Gastrocnemius medialis (tissue), 4 donors: ENCODE measurements at regions not wholly inside any gene's neighbourhood (a gene's known extent, or its start where the extent isn't known, plus 50 kb on each side); places are given as distances from the start of the nearest gene placed in this dataset.

Experiments used
- POLR2A ChIP-seq, 2 donors: fragments of 450-650 bp; IDR thresholded peaks; one replicate each; pipeline ENCODE4 v1.6.1; 2017; ENCODE audit warnings: antibody characterized with exemption in 2 of 2, mild to moderate bottlenecking in 2 of 2, moderate library complexity in 2 of 2
- TF ChIP-seq, protein P1 (sequence below), 5 experiments: fragments of 450-650 bp in 3 of 5; fragments of 200-600 bp in 2 of 5; sonication (generic) in 2 of 5; IDR thresholded peaks in 4 of 5; conservative IDR thresholded peaks in 1 of 5; 1 replicate in 4 of 5; 2 replicates in 1 of 5; pipeline ENCODE4 v1.5.1; 2016 to 2019; ENCODE audit warnings: antibody characterized with exemption in 5 of 5, mild to moderate bottlenecking in 3 of 5, moderate library complexity in 3 of 5

DNA sequence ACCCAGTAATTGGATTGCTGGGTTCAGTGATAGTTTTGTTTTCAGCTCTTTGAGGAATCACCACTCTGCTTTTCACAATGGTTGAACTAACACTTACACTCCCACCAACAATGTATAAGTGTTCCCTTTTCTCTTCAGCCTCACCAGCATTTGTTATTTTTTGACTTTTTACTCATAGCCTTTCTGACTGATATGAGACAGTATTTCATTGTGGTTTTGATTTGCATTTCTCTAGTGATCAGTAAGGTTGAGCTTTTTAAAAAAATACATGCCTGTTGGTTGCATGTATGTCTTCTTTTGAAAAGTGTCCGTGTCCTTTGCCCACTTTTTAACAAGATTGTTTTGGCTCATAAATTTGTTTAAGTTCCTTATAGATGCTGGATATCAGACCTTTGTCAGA, 185.7 kb upstream of the CCNH start:
- no peak for TF ChIP-seq POLR2A (IDR thresholded peaks at IDR 0.05)
- TF ChIP-seq, protein P1, sequence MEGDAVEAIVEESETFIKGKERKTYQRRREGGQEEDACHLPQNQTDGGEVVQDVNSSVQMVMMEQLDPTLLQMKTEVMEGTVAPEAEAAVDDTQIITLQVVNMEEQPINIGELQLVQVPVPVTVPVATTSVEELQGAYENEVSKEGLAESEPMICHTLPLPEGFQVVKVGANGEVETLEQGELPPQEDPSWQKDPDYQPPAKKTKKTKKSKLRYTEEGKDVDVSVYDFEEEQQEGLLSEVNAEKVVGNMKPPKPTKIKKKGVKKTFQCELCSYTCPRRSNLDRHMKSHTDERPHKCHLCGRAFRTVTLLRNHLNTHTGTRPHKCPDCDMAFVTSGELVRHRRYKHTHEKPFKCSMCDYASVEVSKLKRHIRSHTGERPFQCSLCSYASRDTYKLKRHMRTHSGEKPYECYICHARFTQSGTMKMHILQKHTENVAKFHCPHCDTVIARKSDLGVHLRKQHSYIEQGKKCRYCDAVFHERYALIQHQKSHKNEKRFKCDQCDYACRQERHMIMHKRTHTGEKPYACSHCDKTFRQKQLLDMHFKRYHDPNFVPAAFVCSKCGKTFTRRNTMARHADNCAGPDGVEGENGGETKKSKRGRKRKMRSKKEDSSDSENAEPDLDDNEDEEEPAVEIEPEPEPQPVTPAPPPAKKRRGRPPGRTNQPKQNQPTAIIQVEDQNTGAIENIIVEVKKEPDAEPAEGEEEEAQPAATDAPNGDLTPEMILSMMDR (IDR thresholded peaks at IDR 0.05 in 4 of 5, conservative IDR thresholded peaks at IDR 0.05 in 1 of 5): no peak
